ENCODE measurements at regions not wholly inside any gene's neighbourhood (a gene's known extent, or its start where the extent isn't known, plus 50 kb on each side); places are given as distances from the start of the nearest gene placed in this dataset.

DNA sequence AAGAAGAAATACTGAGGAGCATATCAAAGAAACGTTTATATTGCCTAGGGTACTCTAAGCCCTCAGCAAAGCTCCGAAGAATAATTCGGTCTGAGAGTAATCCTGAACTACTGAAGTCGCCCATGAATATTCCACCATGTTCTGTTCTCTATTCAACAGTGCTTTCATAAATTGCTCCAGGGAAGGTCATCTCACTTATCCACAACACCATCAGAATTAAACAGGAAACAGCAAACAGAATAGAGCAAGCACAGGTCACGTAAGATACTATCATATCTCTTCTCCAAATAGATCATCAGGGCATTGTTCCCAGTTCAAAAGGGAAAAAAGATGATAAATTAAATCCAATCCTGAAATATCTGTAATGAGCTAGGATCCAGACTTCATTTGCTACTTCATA lies 325.6 kb downstream of the DEPDC1B start:
- DNase-seq (ENCODE audit: low spot score), result no peak

DNA sequence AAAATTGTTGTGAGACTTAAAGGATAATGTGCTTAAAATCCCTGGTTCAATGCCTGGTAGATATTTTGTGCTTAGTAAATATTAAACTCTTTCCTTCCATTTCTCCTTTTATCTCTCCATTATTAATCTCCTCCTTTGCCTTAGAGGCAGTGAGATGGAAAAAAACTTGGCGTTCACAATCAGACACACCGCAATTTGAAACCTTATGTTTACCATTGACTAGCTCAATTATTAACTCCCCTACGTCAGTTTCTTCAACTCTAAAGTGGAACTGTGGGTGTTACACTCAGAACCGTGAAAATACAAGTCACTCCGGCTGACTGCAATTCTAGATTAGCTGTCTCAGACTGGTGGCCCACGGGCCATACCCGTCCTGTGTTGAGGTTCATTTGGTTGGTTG lies 327.2 kb downstream of the DEPDC1B start:
- DNase-seq (ENCODE audit: low spot score), result no peak

DNA sequence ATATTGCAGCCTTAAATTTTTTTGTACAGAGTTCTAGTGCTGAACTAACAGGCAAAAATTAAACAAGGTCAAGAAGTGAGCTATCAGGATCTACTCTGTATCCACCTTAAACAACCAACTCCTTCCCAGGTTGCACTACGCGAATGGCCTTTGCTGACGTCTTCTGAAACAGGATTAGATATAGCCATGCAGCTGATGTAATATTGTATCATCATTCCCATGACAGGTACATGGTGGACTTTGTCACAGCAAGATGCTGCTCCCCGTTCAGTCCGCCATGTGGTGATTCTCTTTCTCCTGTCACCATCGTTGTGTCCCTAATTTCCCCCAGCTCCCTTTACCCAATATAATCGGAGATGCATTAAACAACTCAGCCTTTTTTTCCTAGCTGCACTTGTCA lies 328.9 kb downstream of the DEPDC1B start:
- no peak for DNase-seq (ENCODE audit: low spot score)

DNA sequence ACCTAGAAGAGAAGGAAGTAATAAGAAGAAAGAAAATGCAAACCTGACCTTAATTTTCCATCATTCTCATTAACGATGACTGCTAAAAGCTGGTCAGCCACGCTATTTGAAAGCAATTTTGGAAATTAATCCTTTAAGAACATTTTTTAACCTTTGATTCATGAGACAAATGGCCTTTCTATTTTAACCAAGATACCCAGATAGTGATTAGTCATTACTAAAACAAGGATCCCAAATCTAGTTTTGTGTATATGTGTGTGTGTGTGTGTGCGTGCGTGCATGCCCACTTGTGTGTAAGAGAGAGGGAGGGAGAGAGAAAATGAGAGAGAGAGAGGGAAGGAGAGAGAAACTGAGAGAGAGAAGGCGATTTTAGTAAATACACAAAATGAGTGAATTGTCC lies 329.5 kb downstream of the DEPDC1B start:
- no peak for DNase-seq (ENCODE audit: low spot score)

DNA sequence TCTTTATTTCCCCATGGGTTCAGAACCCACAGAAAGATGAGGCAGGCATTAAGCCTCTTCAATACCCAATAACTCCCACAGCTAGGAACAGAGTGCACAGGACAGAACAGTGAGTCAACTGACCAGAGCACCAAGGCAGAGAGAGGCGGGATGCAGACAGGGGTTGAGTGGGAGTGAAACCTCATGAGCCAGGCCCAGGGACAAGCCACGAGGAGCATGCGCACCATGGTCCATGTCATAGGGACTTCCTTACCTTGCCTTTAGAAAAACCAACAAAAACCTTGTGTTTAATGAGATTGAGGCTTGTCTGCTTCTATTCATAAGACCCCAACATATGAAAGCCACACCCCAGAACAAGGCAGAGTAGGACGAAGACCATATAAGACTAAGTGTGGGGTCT lies 330.6 kb downstream of the DEPDC1B start:
- DNase-seq (ENCODE audit: low spot score), result no peak

DNA sequence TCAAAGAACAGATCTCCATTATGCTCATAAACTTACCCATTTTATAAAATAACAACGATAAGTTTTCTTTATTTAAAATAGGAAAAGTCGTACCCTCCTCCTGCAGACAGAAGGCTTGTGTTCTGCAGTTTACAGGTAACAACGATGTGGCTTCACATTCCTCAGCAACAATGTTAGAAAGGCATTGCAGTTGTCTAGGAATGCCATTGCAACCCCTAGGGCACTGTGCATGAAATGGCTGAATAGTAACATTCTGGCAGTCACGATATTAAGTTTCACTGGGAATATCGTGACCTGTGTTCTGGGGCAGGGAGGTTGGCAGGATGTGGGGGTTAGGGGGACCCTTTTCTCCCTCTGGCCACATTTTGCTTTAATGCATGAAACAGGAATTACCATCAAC lies 331.9 kb downstream of the DEPDC1B start:
- no peak for DNase-seq (ENCODE audit: low spot score)

DNA sequence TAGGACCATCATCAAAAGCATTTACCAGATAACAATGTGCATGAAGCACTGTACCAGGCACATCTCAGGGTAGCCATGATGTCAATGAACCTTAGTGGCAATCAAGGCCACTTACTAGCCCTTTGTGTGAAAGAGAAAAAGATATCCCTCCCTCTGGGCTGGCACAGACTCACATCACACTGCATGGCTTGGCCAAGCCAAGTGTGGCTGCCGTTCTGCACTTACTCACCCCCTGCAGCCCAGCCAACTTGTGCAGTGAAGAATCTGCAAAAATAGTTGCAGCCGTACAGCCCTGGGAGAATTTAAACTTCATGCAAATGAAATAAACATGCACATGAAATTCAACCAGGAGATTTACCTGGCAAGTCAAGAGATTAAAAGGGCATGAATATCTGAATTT lies 333.5 kb downstream of the DEPDC1B start:
- DNase-seq (ENCODE audit: low spot score), result peak; percentile 36

DNA sequence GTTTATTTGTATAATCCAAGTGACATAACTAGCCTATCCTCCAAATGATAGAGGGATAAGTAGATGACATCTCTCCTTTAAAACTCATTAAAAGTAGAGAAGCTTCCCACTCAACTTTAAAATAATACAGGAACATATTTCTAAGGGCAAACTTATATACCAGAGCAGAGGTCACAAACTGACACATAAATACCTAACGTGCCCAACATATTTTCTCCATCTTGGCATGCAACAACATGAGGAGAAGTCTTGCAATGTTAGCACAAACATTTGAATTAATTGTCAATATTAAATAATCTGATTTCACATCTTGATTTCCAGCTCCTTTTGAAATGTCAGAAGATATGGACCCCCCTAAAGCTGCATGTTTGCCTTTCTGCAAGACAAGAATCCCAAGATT lies 335.0 kb downstream of the DEPDC1B start:
- no peak for DNase-seq (ENCODE audit: low spot score)

DNA sequence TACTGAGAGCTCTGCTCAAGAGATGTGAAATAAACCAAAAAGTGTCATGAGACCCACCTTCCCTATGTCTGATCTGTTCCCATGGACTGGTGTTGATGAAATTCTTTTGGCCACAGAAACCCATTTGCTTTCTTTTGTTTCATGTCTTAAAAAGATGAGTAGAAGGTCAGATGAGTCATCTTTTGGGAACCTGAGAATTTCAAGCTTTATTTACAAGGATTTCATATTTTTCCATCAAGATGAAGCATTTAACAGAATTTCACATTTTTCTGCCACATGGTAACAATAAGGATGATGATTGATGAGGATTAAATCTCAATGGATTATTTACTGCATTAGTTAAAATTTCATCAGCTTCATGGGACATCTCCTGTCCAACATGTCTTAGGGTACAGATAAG lies 337.8 kb downstream of the DEPDC1B start:
- peak; percentile 13 for DNase-seq (ENCODE audit: low spot score)

DNA sequence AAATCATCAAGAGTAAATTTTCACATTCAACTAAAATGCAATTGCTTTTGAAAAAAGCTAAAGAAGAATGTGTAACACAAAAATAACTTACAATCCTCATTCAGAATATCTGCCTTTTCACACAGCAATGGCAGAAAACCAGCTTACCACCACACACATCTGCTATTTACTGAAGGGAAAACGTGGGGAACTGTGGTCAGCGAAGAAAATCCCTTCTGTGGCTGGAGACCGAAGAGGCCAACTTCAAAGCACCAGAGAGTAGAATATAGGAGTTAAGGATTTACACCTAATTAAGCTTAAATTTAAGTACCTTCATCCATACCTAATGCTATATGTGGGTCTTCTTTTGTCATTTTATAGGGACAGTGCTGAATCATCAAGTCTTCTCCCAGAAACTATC lies 339.6 kb downstream of the DEPDC1B start:
- DNase-seq (ENCODE audit: low spot score), result no peak

DNA sequence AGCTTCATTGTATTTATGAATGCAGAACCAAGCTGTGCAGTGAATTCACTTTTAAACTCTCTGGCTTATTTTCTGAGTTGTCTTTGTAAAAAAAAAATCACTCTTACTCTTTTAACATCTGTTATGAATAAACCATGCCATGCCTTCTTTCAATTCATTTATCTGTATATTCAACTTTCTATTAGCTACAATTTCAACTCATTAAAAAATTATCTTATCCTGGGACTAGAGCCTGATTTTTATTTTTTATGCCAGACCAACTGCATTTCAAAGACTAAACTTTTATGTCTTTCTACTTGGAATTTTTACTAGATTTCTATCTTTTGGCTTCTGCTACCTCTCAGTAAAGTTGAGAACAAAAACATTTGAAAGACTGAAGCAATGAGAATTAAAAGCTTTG lies 342.7 kb downstream of the DEPDC1B start:
- DNase-seq (ENCODE audit: low spot score), result no peak

DNA sequence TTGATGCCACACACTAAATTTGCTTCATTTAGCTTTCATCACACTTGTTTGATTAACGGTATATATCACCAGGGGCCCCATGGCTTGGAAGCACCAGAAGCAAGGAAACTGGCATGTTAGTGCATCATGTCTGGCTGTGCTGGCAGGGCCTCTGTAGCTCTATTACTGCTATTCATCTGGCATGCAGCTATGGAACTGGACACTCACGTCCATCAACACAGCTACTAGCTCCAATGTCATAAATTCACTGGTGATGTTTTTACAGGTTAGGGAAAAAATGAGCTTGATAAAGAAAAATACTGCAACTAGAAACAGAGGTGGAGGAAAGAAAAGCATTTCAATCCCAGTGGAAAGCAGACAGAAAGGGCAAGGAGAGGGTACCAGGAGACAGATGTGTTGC lies 343.2 kb downstream of the DEPDC1B start:
- DNase-seq (ENCODE audit: low spot score), result no peak

DNA sequence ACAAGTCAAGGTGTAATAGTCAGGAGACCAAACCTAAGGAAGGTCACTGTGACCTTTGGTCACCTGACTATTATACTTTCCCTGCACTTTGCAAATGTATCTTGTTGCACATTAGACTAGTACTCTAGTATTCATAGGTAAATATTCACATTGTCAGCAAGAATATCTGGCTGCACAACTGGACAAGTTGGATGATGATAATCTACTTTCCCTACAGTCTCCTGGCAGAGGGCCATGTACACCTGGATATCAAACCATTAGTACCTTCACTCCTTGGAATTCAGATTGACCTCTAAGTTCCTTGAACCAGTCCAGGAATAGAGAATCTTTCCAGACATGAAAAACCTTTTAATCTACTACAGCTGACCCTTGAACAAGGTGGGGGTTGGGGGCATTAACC lies 344.8 kb downstream of the DEPDC1B start:
- no peak for DNase-seq (ENCODE audit: low spot score)

DNA sequence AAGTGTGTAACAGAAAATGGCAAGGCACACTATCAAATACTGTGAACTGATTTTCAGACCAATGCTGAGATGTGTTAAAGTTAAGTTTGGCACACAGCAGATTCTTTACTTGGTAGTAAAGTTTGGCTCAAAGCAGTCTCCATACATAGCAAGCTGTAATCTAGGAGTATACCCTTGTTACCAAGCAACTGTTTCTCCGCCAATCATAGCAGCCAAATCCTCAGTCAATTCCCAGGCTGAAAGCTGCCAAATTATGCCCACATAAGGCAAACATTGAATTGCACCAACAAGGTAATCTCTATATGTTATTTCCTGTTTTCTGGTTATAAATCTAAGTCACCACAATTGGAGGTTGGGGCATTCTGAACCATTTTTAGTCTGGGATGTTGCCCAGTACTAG lies 345.7 kb downstream of the DEPDC1B start:
- no peak for DNase-seq (ENCODE audit: low spot score)

DNA sequence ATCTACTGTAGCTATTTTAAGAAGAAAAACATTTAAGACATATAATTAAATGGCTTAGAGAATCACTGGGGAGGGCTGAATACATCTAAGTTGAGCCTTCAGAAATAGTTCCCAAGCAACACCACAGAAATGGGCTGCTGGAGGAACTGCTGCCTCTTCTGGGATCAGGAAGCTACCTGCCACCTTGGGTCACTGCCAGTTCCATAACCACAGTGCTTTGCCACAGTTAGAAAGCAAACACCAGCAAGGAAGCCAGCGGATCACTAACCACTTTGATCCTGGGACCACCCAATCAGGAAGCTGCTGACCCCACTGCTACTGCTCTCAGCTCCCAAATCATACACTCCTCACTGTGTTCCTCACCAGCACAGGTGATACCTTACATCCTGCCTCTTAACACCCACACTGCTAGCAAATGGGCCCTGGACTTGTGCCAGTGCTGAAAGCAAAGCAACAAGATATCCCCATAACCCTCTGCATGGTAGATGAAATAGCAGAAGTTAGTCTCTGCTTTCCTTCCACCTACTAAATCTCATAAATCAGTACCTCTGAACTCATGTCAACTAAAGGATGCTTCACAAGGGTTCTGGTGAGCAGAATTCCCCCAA lies 346.9 kb downstream of the DEPDC1B start:
- no peak for DNase-seq (ENCODE audit: low spot score)

DNA sequence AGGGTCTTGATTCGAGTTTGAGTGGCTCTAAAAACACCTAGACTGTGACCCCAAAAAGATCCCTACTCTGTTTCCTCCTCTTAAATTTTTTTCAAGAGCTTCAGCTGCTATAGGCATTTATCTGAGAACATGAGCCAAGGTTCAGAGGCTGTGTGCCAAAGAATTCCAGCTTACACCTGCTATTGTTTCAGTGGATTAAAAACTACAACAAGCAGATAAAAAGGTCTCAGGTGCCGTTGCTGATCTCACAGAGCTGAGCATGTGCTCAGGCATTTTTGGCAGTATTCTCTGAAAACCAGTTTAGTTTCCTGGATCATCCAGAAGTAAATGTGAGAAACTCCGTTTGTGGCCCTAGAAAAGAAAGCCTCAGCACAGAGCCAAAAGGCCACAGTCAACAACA lies 349.2 kb downstream of the DEPDC1B start:
- no peak for DNase-seq (ENCODE audit: low spot score)

DNA sequence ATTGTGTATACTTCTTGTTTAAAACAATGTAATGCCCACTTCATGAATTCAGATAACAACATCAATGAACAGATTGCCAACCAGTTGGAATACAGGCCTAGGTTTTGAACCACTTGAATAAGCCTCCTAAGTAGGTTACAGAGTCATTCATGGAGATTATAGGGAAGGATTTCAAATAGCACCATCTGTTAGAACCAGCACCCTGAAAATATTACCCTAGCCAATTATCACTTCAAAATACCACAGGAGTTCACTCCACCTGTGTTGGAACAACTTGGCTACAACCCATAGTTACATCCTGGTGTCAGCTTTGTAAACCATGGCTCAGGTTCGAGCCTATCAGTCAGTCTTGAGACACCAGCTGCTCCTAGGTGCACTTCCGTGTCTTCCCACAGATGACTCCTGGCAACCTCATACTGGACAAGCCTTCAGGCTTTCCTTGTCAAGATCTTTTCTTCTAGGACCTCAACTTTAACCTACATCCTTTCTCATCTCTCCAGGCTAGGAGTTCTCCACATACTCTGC lies 350.0 kb downstream of the DEPDC1B start:
- no peak for DNase-seq (ENCODE audit: low spot score)

DNA sequence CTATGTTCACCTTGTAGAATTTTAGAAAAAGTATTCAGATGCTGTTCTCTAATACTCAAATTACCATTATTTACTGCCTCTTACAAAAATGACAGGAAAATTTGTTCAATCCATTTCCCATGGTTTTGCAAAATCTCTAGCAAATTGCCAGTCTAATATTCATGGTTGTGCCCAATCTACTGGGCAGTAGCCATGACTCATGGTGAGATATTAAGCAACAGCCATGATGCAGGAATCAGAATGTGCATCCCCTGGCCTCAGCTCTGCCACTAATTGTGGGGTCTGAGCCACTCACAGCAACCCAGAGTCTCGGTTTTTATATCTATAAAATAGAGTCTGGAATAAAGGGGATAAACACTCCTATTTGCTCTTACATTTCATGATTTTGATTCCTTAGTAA lies 353.6 kb downstream of the DEPDC1B start:
- no peak for DNase-seq (ENCODE audit: low spot score)

DNA sequence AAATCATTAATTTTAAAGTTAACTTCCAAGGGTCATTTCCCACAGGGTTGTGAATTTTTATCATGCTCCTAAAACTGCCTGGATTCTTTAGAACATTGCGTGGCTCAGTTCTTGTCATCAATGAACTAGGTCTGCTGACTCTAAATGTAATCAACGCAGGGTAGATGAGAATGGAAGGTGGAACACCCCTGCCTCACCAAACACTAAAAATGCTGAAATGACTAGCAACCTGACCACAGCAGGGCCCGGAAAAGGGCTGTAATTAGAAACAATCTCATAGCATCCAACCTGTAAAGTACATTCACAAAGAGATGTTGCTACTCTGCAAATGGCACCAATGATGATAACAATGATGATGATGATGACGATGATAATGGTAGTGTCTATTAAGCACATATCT lies 356.9 kb downstream of the DEPDC1B start:
- no peak for DNase-seq (ENCODE audit: low spot score)

DNA sequence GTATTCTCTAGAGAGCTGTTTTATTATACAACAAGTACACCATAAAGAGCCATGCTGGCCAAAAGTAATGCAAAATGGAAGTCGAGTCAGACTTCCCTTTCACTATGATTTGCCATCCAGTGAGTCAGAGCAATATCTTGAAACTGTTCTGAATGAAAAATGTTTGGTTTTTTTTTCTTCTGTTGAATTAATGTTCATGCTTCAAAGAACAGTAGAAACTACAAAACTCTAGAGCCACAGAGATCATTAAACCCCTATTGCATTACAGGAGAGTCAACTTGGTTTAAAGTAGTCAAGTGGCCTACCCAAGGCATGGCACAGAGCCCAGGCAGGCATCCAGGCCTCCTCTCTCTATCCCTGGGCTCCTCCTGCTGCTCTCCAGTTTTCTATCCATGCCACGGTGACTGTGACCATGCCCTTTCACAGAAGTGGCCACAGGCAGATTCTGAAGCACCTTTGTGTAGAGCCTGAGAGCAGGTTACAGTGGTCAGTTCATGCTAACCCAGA lies 358.9 kb downstream of the DEPDC1B start:
- no peak for DNase-seq (ENCODE audit: low spot score)

DNA sequence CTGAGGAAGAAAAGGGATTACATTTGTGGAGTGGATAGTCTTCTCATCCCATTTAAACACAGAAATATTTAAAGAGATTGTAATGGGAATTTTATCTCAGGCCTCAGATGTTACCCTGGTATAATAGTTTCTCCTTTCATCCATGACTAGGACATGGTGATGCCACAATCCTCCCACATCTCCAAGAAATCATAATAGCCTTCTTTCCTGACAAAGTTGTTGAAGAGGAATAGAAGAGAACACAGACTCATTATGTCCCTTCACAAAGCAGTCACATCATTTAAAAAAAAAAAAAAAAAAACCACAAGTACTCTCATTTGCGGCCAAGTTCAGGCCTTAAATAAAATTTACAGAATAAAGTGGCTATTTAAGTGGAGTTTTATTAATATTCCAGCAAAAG lies 359.6 kb downstream of the DEPDC1B start:
- DNase-seq (ENCODE audit: low spot score), result no peak

DNA sequence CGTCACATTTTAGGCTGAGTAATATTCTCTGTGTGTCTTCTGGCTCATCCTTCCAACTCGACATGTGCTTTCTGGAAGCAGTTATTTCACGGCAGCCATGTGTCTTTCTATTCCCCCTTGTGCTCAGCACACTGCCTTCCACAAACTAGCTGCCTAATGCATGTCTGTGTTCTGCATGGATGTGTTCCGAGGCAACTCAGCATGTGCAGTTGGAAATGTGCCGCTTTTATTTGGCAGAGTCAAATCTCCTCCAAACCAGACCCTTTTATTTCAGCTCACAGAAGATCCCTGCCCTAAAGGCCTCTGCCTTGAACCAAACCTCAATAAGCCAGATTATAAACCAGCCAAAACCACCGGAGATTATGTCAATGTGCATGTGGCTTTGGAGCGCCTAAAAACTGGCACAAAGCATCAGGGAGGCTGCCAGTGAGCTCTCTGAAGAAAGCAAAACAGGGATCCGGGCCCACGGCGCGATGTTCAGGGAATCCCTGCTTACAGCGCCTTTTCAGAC lies 360.2 kb downstream of the DEPDC1B start:
- peak; percentile 43 for DNase-seq (ENCODE audit: low spot score)

DNA sequence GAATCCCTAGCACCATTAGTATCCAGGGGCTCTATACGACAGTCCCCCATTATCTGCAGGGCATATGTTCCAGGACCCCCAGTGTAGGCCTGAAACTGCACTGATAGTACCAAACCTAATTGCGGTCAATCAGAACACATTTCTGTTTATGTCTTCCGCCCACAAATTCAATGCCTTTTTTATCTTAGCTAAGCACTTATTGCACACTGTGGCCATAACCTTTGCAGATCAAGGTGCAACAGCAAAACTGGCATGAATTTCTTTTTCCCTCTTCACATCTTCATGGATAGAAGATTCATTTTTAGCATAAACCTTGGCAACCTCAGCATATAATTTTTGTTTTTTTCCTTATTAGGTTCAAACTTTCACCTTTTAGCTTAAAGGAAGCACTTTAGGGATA lies 361.1 kb downstream of the DEPDC1B start:
- DNase-seq (ENCODE audit: low spot score), result no peak

DNA sequence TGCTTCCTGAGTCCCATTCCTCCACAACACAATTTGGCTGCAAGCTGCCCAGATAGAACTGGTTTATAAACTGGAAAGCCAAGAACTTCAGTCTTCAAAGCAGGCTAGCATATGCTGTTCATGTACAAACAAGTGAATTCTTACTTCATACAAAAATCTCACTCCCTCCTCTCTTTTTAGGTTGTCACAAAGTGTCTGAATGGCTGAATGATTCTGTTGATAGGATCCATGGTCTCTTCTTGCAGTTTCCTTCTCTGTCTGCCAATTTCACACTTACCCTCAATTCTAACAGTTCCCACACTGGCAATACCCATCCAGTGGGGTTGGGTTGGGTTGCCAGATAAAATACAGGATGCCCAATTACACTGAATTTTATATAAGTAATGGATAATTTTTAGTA lies 363.5 kb downstream of the DEPDC1B start:
- DNase-seq (ENCODE audit: low spot score), result no peak

All from AG08395 (cell line).